Liver (tissue), 8 donors: ENCODE measurements at regions not wholly inside any gene's neighbourhood (a gene's known extent, or its start where the extent isn't known, plus 50 kb on each side); places are given as distances from the start of the nearest gene placed in this dataset.

Source experiments
- DNase-seq: peaks from one replicate; pipeline ENCODE4 v3.0.0-alpha.2; 2017; ENCODE audit warnings: low spot score
- H3K27ac ChIP-seq, 2 donors: one replicate each; pipeline ENCODE4 v1.7.0; 2013; ENCODE audit warnings: inconsistent platforms in 2 of 2, low read length in 2 of 2, control low read depth in 1 of 2, low read depth in 1 of 2, mild to moderate bottlenecking in 1 of 2
- H3K27me3 ChIP-seq, 4 donors: one replicate each; pipeline versions ENCODE4 v1.6.1 to v1.7.0; 2013; ENCODE audit warnings: low read length in 3 of 4, inconsistent platforms in 1 of 4, mild to moderate bottlenecking in 1 of 4, moderate library complexity in 1 of 4; ENCODE audit not compliant: control insufficient read depth in 4 of 4, insufficient read depth in 4 of 4
- H3K36me3 ChIP-seq, 4 donors: one replicate each; pipeline versions ENCODE4 v1.6.1 to v1.7.0; 2013; ENCODE audit warnings: low read length in 3 of 4, mild to moderate bottlenecking in 3 of 4, low read depth in 1 of 4, moderate library complexity in 1 of 4; ENCODE audit not compliant: control insufficient read depth in 4 of 4, insufficient read depth in 3 of 4
- H3K4me1 ChIP-seq, 4 donors: one replicate each; pipeline versions ENCODE4 v1.6.1 to v1.7.0; 2013; ENCODE audit warnings: low read length in 3 of 4, mild to moderate bottlenecking in 3 of 4, moderate library complexity in 1 of 4; ENCODE audit not compliant: control insufficient read depth in 4 of 4, insufficient read depth in 4 of 4
- H3K4me3 ChIP-seq, 3 donors: one replicate each; pipeline versions ENCODE4 v1.6.1 to v1.7.0; 2013; ENCODE audit warnings: low read length in 3 of 3, control low read depth in 1 of 3, low read depth in 1 of 3, mild to moderate bottlenecking in 1 of 3
- H3K9ac ChIP-seq, 2 donors: one replicate each; pipeline ENCODE4 v1.7.0; 2013; ENCODE audit warnings: low read length in 2 of 2, mild to moderate bottlenecking in 2 of 2, moderate library complexity in 2 of 2, control low read depth in 1 of 2, low read depth in 1 of 2
- H3K9me3 ChIP-seq, 4 donors: one replicate each; pipeline versions ENCODE4 v1.6.1 to v1.7.0; 2013; ENCODE audit warnings: low read length in 3 of 4; ENCODE audit not compliant: control insufficient read depth in 4 of 4
- EGR1 ChIP-seq, 2 donors: IDR thresholded peaks; 2 replicates each; pipeline ENCODE4 v1.6.1; 2016 to 2018; ENCODE audit warnings: antibody characterized with exemption in 2 of 2, low read depth in 2 of 2
- FOXA1 ChIP-seq: IDR thresholded peaks from 2 replicates; pipeline ENCODE4 v1.6.1; 2016; ENCODE audit warnings: antibody characterized with exemption
- FOXA2 ChIP-seq: IDR thresholded peaks from 2 replicates; pipeline ENCODE4 v1.6.1; 2016; ENCODE audit warnings: antibody characterized with exemption
- GABPA ChIP-seq, 2 donors: IDR thresholded peaks in 1 of 2; conservative IDR thresholded peaks in 1 of 2; 2 replicates each; pipeline ENCODE4 v1.6.1; 2016; ENCODE audit warnings: antibody characterized with exemption in 2 of 2, mild to moderate bottlenecking in 1 of 2, moderate library complexity in 1 of 2
- HNF4A ChIP-seq, 2 donors: conservative IDR thresholded peaks; 2 replicates each; pipeline ENCODE4 v1.6.1; 2016; ENCODE audit warnings: antibody characterized with exemption in 2 of 2, mild to moderate bottlenecking in 2 of 2
- HNF4G ChIP-seq: IDR thresholded peaks from 2 replicates; pipeline ENCODE4 v1.6.1; 2016; ENCODE audit warnings: antibody characterized with exemption
- NR2F2 ChIP-seq: IDR thresholded peaks from 2 replicates; pipeline ENCODE4 v1.6.1; 2016; ENCODE audit warnings: antibody characterized with exemption
- RAD21 ChIP-seq, 2 donors: IDR thresholded peaks; 2 replicates each; pipeline ENCODE4 v1.6.1; 2016; ENCODE audit warnings: antibody characterized with exemption in 2 of 2, mild to moderate bottlenecking in 2 of 2
- RXRA ChIP-seq, 2 donors: IDR thresholded peaks; 2 replicates each; pipeline ENCODE4 v1.6.1; 2017 to 2018; ENCODE audit warnings: antibody characterized with exemption in 2 of 2, mild to moderate bottlenecking in 1 of 2
- TAF1 ChIP-seq: conservative IDR thresholded peaks from 2 replicates; pipeline ENCODE4 v1.6.1; 2016; ENCODE audit warnings: antibody characterized with exemption, mild to moderate bottlenecking
- YY1 ChIP-seq: IDR thresholded peaks from 2 replicates; pipeline ENCODE4 v1.6.1; 2016; ENCODE audit warnings: antibody characterized with exemption, mild to moderate bottlenecking
- WGBS: extraction: QIAGEN DNeasy Blood & Tissue Kit; methylation state at CpG from one replicate; pipeline ENCODE4 v1.1.7; 2013; 5-methylcytosine and 5-hydroxymethylcytosine counted together
- TF ChIP-seq, protein P1 (sequence below): fragments of 150-350 bp; IDR thresholded peaks from 2 replicates; pipeline ENCODE4 v1.5.1; 2017; ENCODE audit warnings: improper control_type of control experiment, low read depth, low read length; ENCODE audit not compliant: missing input control
- TF ChIP-seq, protein P2 (sequence below): IDR thresholded peaks from 2 replicates; pipeline ENCODE4 v1.6.1; 2016; ENCODE audit warnings: antibody characterized with exemption, mild to moderate bottlenecking
- TF ChIP-seq, protein P3 (sequence below): IDR thresholded peaks from 2 replicates; pipeline ENCODE4 v1.6.1; 2016; ENCODE audit warnings: antibody characterized with exemption
- TF ChIP-seq, protein P4 (sequence below): IDR thresholded peaks from 2 replicates; pipeline ENCODE4 v1.6.1; 2016; ENCODE audit warnings: antibody characterized with exemption
- donor health status: healthy.
- donor health status: healthy.
- donor health status: healthy.
- donor health status: healthy.
- donor health status: healthy.

DNA sequence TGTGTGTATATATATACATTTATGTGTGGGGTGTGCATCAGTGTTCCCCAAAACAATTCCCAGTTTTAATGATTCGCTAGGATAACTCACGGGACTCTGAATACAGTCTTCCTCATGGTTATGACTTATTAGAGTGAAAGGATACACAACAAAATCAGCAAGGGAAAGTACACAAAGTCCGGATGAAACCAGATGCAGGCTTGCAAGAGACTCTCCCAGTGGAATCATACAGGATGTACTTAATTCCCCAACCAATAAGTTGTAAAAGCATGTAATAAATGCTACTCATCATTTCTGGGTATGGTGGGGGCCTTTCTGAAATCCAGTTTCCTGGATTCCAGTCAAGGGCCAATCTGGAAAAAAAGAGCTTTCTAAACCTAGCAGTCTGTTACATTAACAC, 654.1 kb upstream of the SYT4 start:
- Histone ChIP-seq H3K4me1 (no peaks in the 10 kb centered on the region), H3K4me3 (no peak overlapping the region), H3K9me3 (no peaks in the 10 kb centered on the region), H3K27me3 (no peaks in the 10 kb centered on the region), H3K27ac (no peak overlapping the region), H3K36me3 (no peaks in the 10 kb centered on the region), H3K9ac (no peak overlapping the region)
- TF ChIP-seq, protein P1, sequence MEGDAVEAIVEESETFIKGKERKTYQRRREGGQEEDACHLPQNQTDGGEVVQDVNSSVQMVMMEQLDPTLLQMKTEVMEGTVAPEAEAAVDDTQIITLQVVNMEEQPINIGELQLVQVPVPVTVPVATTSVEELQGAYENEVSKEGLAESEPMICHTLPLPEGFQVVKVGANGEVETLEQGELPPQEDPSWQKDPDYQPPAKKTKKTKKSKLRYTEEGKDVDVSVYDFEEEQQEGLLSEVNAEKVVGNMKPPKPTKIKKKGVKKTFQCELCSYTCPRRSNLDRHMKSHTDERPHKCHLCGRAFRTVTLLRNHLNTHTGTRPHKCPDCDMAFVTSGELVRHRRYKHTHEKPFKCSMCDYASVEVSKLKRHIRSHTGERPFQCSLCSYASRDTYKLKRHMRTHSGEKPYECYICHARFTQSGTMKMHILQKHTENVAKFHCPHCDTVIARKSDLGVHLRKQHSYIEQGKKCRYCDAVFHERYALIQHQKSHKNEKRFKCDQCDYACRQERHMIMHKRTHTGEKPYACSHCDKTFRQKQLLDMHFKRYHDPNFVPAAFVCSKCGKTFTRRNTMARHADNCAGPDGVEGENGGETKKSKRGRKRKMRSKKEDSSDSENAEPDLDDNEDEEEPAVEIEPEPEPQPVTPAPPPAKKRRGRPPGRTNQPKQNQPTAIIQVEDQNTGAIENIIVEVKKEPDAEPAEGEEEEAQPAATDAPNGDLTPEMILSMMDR, result no peak
- TF ChIP-seq HNF4A (conservative IDR thresholded peaks at IDR 0.05), result no peak
- TF ChIP-seq HNF4G, result no peak
- no peak for TF ChIP-seq EGR1 (IDR thresholded peaks at IDR 0.05; ENCODE audit: low read depth in 2 of 2)
- no peak for TF ChIP-seq RXRA (IDR thresholded peaks at IDR 0.05)
- TF ChIP-seq YY1, result no peak
- TF ChIP-seq TAF1, result no peak
- TF ChIP-seq, protein P2, sequence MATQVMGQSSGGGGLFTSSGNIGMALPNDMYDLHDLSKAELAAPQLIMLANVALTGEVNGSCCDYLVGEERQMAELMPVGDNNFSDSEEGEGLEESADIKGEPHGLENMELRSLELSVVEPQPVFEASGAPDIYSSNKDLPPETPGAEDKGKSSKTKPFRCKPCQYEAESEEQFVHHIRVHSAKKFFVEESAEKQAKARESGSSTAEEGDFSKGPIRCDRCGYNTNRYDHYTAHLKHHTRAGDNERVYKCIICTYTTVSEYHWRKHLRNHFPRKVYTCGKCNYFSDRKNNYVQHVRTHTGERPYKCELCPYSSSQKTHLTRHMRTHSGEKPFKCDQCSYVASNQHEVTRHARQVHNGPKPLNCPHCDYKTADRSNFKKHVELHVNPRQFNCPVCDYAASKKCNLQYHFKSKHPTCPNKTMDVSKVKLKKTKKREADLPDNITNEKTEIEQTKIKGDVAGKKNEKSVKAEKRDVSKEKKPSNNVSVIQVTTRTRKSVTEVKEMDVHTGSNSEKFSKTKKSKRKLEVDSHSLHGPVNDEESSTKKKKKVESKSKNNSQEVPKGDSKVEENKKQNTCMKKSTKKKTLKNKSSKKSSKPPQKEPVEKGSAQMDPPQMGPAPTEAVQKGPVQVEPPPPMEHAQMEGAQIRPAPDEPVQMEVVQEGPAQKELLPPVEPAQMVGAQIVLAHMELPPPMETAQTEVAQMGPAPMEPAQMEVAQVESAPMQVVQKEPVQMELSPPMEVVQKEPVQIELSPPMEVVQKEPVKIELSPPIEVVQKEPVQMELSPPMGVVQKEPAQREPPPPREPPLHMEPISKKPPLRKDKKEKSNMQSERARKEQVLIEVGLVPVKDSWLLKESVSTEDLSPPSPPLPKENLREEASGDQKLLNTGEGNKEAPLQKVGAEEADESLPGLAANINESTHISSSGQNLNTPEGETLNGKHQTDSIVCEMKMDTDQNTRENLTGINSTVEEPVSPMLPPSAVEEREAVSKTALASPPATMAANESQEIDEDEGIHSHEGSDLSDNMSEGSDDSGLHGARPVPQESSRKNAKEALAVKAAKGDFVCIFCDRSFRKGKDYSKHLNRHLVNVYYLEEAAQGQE, result no peak
- TF ChIP-seq FOXA2, result no peak
- TF ChIP-seq RAD21 (IDR thresholded peaks at IDR 0.05), result no peak
- 85% methylated on average over 3 of the region's 3 CpGs for WGBS
- DNase-seq, result no peak

DNA sequence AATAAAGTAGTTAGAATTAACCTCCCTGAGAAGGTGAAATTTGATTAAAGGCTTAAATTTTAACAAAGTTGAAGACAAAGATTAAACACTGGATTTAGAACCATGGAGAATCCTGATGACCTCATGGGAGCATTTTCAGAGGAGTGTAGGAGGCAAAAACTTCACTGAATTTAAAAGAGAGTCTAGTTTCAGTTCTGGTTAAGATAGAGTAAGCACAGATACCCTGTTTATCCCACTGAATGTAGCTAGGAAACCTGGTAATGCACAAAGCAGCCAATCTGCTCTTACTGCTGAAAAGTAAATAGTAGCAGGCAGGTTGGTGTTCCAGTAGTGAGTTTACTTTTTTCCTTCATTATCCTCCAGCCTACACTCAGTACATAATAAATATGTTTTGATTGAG, 654.9 kb upstream of the SYT4 start:
- H3K9me3 ChIP-seq, result no peaks in the 10 kb centered on the region
- H3K4me3 ChIP-seq, result no peak overlapping the region
- H3K36me3 ChIP-seq, result no peaks in the 10 kb centered on the region
- TF ChIP-seq, protein P2, result no peak
- no peak for TF ChIP-seq RXRA (IDR thresholded peaks at IDR 0.05)
- TF ChIP-seq HNF4A (conservative IDR thresholded peaks at IDR 0.05), result no peak
- no peak for TF ChIP-seq FOXA2
- TF ChIP-seq TAF1, result no peak
- TF ChIP-seq NR2F2, result no peak
- no peak for TF ChIP-seq HNF4G
- no peak for TF ChIP-seq YY1
- TF ChIP-seq GABPA (IDR thresholded peaks at IDR 0.05 in 1 of 2, conservative IDR thresholded peaks at IDR 0.05 in 1 of 2), result no peak
- no peak for TF ChIP-seq FOXA1
- TF ChIP-seq, protein P3, sequence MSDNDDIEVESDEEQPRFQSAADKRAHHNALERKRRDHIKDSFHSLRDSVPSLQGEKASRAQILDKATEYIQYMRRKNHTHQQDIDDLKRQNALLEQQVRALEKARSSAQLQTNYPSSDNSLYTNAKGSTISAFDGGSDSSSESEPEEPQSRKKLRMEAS, result no peak
- TF ChIP-seq, protein P4, sequence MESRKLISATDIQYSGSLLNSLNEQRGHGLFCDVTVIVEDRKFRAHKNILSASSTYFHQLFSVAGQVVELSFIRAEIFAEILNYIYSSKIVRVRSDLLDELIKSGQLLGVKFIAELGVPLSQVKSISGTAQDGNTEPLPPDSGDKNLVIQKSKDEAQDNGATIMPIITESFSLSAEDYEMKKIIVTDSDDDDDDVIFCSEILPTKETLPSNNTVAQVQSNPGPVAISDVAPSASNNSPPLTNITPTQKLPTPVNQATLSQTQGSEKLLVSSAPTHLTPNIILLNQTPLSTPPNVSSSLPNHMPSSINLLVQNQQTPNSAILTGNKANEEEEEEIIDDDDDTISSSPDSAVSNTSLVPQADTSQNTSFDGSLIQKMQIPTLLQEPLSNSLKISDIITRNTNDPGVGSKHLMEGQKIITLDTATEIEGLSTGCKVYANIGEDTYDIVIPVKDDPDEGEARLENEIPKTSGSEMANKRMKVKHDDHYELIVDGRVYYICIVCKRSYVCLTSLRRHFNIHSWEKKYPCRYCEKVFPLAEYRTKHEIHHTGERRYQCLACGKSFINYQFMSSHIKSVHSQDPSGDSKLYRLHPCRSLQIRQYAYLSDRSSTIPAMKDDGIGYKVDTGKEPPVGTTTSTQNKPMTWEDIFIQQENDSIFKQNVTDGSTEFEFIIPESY, result no peak
- no peak for TF ChIP-seq EGR1 (IDR thresholded peaks at IDR 0.05; ENCODE audit: low read depth in 2 of 2)
- no peak for TF ChIP-seq RAD21 (IDR thresholded peaks at IDR 0.05)
- no peak overlapping the region for H3K27ac ChIP-seq
- DNase-seq, result no peak
- H3K4me1 ChIP-seq, result no peaks in the 10 kb centered on the region
- no peak overlapping the region for H3K9ac ChIP-seq
- no peaks in the 10 kb centered on the region for H3K27me3 ChIP-seq
